ENCODE measurements at regions not wholly inside any gene's neighbourhood (a gene's known extent, or its start where the extent isn't known, plus 50 kb on each side); places are given as distances from the start of the nearest gene placed in this dataset.

DNA sequence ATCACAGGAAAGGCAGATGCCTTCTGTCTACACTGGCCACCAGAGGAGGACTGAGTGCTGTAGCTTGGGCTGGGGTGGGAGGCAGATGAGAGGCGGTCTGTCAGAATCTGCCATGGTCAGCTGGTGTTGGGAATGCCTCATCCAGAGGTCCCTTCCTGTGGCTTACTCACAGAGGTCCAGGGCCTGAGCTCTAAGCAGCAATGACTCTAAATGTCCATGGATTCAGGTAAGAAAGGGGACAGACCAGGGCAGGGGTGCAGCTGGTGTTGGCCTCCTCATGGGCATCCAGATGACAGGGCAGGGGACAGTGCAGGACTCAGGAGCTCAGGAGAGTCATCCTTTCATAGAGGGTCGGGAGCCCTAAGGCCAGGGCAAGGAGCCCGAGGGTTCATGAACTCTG is 165.0 kb downstream of the ICE1 start:
- H3K4me1 ChIP-seq, result no peaks in the 10 kb centered on the region
- TF ChIP-seq, protein P1, sequence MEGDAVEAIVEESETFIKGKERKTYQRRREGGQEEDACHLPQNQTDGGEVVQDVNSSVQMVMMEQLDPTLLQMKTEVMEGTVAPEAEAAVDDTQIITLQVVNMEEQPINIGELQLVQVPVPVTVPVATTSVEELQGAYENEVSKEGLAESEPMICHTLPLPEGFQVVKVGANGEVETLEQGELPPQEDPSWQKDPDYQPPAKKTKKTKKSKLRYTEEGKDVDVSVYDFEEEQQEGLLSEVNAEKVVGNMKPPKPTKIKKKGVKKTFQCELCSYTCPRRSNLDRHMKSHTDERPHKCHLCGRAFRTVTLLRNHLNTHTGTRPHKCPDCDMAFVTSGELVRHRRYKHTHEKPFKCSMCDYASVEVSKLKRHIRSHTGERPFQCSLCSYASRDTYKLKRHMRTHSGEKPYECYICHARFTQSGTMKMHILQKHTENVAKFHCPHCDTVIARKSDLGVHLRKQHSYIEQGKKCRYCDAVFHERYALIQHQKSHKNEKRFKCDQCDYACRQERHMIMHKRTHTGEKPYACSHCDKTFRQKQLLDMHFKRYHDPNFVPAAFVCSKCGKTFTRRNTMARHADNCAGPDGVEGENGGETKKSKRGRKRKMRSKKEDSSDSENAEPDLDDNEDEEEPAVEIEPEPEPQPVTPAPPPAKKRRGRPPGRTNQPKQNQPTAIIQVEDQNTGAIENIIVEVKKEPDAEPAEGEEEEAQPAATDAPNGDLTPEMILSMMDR (IDR thresholded peaks at IDR 0.05), result no peak
- DNase-seq (ENCODE audit: low spot score), result no peak
- no peak overlapping the region for H3K27ac ChIP-seq
- no peak overlapping the region for H3K4me3 ChIP-seq
- no peaks in the 10 kb centered on the region for H3K27me3 ChIP-seq
- no peaks in the 10 kb centered on the region for H3K36me3 ChIP-seq
- no peaks in the 10 kb centered on the region for H3K9me3 ChIP-seq

DNA sequence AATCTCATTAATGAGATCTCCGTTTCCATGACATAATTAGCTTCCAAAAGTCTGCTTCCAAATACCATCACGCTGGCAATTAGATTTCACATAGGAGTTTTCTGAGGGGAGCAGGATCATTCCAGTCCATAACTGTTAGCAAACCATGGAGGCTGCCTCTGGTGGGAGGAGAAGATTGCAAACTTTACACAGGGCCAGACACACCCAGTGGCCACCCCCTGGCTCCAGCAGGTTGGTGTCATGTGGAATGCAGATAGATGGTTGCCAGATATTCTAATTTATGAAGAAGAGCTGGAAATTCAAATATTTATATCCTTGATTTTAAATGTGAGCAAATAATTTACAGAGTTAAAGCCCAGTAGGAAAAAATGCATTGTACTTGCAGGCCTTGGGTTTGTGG is 164.2 kb downstream of the ICE1 start:
- Histone ChIP-seq H3K27me3 (no peaks in the 10 kb centered on the region), H3K4me3 (no peak overlapping the region), H3K36me3 (no peaks in the 10 kb centered on the region), H3K27ac (no peak overlapping the region), H3K9me3 (no peaks in the 10 kb centered on the region), H3K4me1 (no peaks in the 10 kb centered on the region)
- no peak for DNase-seq (ENCODE audit: low spot score)
- TF ChIP-seq, protein P1 (IDR thresholded peaks at IDR 0.05), result no peak

DNA sequence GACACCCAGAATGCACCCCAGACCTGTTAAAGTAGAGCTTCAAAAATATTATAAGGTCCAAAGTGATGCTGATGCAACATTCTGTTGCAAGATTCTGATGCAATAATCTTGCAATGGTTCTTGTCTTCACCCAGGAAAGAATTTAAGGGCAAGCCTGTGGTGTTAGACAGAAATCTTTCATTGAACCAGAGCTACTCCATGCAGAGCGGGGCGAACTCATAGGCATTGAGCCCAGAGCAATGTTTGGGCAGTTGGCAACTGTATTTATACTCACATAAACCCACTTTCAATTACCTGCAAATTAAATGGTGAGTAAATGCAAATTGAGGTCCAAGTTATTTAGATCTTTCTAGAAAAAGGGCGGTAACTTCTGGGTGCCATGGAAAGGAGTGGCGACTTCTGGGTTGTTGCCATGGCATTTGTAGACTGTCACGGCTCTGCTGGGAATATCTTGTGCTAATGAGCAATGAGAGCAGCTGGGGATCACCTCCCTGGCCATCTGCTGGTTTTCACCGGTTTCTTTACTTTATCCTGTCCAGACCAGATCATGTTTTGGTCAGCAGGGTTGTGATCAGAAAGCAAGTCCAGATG is 163.4 kb downstream of the ICE1 start:
- Histone ChIP-seq H3K4me3 (no peak overlapping the region), H3K4me1 (no peaks in the 10 kb centered on the region), H3K9me3 (no peaks in the 10 kb centered on the region), H3K36me3 (no peaks in the 10 kb centered on the region), H3K27ac (no peak overlapping the region), H3K27me3 (no peaks in the 10 kb centered on the region)
- DNase-seq (ENCODE audit: low spot score), result no peak
- TF ChIP-seq, protein P1 (IDR thresholded peaks at IDR 0.05), result no peak

DNA sequence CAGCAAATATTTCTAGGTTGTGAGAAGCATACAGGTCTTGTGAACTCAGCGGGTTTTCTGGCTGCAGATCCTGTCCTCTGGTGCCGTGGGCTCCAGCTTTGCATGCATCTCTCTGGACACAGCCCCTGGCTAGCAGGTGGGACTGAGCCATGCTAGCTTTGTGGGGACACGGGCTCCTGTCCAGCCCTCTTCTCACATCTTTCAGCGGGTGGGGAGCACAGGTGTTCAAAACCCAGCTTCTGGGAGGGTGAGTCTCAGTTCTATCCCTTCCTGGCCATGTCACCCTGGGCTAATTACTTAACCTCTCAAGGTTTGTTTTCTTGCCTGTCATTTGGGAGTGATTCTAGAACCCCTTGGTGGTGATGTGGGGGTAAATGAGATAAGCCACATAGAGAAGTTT is 162.3 kb downstream of the ICE1 start:
- Histone ChIP-seq H3K36me3 (no peaks in the 10 kb centered on the region), H3K27me3 (no peaks in the 10 kb centered on the region), H3K4me1 (no peaks in the 10 kb centered on the region), H3K27ac (no peak overlapping the region), H3K4me3 (no peak overlapping the region), H3K9me3 (no peaks in the 10 kb centered on the region)
- TF ChIP-seq, protein P1 (IDR thresholded peaks at IDR 0.05), result no peak
- no peak for DNase-seq (ENCODE audit: low spot score)

DNA sequence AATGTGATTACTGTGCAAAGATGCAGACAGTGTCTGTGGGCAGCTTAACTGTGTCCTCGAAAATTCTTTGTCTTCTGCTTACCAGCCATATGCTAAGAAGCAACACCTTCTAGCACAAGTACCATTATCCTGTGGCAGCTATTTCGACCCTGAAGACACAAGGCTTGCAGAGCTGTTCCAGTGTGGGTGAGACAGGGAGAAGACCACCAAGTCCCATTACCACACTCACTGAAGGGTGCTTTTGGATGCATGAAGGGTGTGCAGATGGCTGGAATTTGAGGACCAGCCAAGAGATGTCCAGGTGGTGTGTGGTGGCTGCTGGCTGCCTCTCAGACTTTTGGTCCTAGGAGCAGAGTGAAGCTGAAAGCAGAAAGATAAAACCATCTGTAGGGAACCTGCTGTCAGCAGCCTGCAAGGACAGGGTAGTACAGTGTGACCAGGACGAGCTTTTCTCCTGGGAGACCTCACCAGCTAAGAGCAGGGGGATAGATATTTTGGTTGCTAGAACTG is 161.8 kb downstream of the ICE1 start:
- no peaks in the 10 kb centered on the region for H3K27me3 ChIP-seq
- TF ChIP-seq, protein P1 (IDR thresholded peaks at IDR 0.05), result no peak
- no peak overlapping the region for H3K27ac ChIP-seq
- H3K9me3 ChIP-seq, result no peaks in the 10 kb centered on the region
- H3K4me1 ChIP-seq, result no peaks in the 10 kb centered on the region
- H3K36me3 ChIP-seq, result no peaks in the 10 kb centered on the region
- no peak overlapping the region for H3K4me3 ChIP-seq
- no peak for DNase-seq (ENCODE audit: low spot score)

DNA sequence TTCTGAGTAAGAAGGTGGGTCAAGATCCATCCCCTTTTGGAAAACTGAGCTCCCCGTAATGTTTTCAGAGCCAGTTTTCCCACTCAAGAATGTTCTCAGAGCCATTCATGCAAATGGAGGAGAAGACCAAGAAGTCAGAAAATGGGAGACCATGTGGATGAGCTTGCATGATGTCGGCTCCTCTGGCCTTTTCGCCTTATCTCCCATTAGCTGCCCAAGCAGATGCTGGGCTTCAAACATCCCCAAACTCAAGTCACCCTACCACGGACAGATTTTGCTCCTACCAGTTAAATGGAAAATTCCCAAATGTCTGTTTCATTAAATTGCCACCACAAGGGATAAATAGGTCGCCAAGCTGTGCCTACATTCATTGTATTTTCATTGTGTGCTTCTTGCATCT is 161.4 kb downstream of the ICE1 start:
- no peak for DNase-seq (ENCODE audit: low spot score)
- TF ChIP-seq, protein P1 (IDR thresholded peaks at IDR 0.05), result no peak
- H3K4me3 ChIP-seq, result no peak overlapping the region
- H3K36me3 ChIP-seq, result no peaks in the 10 kb centered on the region
- H3K9me3 ChIP-seq, result no peaks in the 10 kb centered on the region
- H3K27ac ChIP-seq, result no peak overlapping the region
- H3K4me1 ChIP-seq, result no peaks in the 10 kb centered on the region
- no peaks in the 10 kb centered on the region for H3K27me3 ChIP-seq

Data from right atrium auricular region (tissue), 2 donors.